ENCODE measurements at regions not wholly inside any gene's neighbourhood (a gene's known extent, or its start where the extent isn't known, plus 50 kb on each side); places are given as distances from the start of the nearest gene placed in this dataset.

DNA sequence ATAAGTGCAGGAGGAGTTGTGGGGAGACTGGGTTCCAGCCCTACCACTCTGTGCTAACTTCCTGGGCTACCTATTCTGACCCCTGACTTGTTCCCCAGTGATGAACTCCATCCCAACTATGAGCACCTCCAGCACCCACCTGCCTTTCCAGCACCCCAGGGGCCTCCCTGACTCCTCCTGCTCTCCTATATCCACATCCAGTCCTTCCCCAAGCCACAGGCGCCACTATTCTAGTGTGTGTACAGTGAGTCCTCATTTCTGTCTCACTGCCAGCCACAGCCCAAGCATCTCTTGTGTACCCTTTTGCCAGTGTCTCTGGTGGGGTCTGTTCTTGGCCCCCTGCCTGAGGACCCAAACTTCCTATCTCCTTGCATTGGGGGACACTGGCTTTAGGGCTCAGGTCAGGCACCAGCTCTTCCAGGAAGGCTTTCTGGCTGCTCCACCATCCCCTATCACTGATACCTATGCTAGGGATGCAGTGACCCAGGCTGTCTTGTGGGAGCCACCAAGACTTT is 145.2 kb downstream of the INHBB start:
- Histone ChIP-seq H3K9me3 (no peaks in the 10 kb centered on the region), H3K4me1 (no peaks in the 10 kb centered on the region), H3K36me3 (no peaks in the 10 kb centered on the region), H3K27ac (no peak overlapping the region), H3K27me3 (peaks cover 6% of the 10 kb centered on the region), H3K4me3 (no peak overlapping the region)
- WGBS, 2 donors (ENCODE audit: low coverage in 1 of 2), result no CpG with 5 or more reads among the region's 1 CpG
- no peak for TF ChIP-seq POLR2AphosphoS5 (IDR thresholded peaks at IDR 0.05)
- no peak for TF ChIP-seq EP300 (IDR thresholded peaks at IDR 0.05)
- no peak for ATAC-seq

DNA sequence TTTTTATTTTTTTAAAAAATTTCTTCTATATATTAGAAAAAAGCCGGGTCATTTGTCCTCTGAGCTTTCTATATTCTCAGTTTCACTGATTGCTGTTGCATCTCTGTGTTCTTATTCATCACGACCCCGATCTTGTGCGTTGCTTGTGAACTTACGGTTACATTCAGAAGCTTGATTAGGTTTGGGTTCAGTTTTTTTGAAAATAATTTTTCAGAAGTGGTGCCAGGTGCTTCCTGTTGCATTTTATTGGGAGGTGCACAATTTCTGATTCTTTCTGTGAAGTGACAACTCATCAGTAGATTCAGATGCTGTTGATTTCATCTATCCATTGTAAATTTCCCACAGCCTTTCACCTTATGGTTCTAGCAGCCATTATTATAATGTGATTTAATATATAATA is 147.3 kb downstream of the INHBB start:
- TF ChIP-seq EP300 (IDR thresholded peaks at IDR 0.05), result no peak
- TF ChIP-seq, protein P1, sequence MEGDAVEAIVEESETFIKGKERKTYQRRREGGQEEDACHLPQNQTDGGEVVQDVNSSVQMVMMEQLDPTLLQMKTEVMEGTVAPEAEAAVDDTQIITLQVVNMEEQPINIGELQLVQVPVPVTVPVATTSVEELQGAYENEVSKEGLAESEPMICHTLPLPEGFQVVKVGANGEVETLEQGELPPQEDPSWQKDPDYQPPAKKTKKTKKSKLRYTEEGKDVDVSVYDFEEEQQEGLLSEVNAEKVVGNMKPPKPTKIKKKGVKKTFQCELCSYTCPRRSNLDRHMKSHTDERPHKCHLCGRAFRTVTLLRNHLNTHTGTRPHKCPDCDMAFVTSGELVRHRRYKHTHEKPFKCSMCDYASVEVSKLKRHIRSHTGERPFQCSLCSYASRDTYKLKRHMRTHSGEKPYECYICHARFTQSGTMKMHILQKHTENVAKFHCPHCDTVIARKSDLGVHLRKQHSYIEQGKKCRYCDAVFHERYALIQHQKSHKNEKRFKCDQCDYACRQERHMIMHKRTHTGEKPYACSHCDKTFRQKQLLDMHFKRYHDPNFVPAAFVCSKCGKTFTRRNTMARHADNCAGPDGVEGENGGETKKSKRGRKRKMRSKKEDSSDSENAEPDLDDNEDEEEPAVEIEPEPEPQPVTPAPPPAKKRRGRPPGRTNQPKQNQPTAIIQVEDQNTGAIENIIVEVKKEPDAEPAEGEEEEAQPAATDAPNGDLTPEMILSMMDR (IDR thresholded peaks at IDR 0.05), result no peak
- TF ChIP-seq POLR2A (IDR thresholded peaks at IDR 0.05), result no peak
- TF ChIP-seq POLR2AphosphoS5 (IDR thresholded peaks at IDR 0.05), result no peak
- Histone ChIP-seq H3K4me1 (no peaks in the 10 kb centered on the region), H3K9me3 (no peaks in the 10 kb centered on the region), H3K36me3 (no peaks in the 10 kb centered on the region), H3K27ac (no peak overlapping the region), H3K4me3 (no peak overlapping the region), H3K27me3 (no peaks in the 10 kb centered on the region)
- 61 to 85% methylated on average over 5 of the region's 5 CpGs for WGBS, 2 donors (ENCODE audit: low coverage in 1 of 2)
- ATAC-seq, result no peak

DNA sequence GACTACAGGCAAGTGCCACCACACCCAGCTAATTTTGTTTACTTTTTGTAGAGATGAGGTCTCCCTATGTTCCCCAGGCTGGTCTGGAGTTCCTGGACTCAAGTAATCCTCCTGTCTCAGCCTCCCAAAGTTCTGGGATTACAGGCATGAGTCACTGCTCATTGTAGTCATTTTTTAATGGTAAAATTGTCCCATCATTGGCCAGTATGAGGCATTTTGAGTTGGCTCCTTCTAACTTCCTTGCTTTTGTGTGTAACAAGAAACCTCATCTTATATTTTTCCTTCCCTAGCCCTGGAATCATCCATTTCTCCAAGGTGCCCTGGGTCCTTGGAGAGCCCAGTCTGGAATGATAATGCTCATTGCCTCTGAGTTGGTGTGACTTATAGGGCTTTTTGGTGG is 148.5 kb downstream of the INHBB start:
- no peak for ATAC-seq
- H3K4me1 ChIP-seq, result no peaks in the 10 kb centered on the region
- no peaks in the 10 kb centered on the region for H3K27me3 ChIP-seq
- H3K36me3 ChIP-seq, result no peaks in the 10 kb centered on the region
- H3K9me3 ChIP-seq, result no peaks in the 10 kb centered on the region
- H3K4me3 ChIP-seq, result no peak overlapping the region
- TF ChIP-seq POLR2AphosphoS5 (IDR thresholded peaks at IDR 0.05), result no peak
- TF ChIP-seq POLR2A (IDR thresholded peaks at IDR 0.05), result no peak
- TF ChIP-seq, protein P1 (IDR thresholded peaks at IDR 0.05), result no peak
- TF ChIP-seq EP300 (IDR thresholded peaks at IDR 0.05), result no peak
- H3K27ac ChIP-seq, result no peak overlapping the region

DNA sequence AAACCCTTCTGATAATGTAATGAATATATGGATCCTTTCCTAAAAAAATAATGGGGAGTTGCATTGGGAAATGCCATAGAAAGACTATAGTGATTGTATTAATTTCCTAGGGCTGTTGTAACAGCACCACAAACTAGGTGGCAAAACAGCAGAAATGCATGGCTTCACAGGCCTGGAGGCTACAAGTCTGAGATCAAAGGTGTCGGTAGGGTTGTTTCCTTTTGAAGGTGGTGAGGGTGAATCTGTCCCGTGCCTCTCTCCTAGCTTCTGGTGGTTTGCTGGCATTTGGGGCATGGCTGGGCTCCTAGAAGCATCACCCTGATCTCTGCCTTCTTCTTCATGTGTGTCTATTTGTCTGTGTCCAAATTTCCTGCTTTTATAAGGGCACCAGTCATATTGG is 149.7 kb downstream of the INHBB start:
- Histone ChIP-seq H3K27me3 (no peaks in the 10 kb centered on the region), H3K27ac (no peak overlapping the region), H3K4me3 (no peak overlapping the region), H3K4me1 (no peaks in the 10 kb centered on the region), H3K9me3 (no peaks in the 10 kb centered on the region), H3K36me3 (no peaks in the 10 kb centered on the region)
- ATAC-seq, result no peak
- 60 to 86% methylated on average over 1 to 2 of the region's 2 CpGs for WGBS, 2 donors (ENCODE audit: low coverage in 1 of 2)
- TF ChIP-seq, protein P1 (IDR thresholded peaks at IDR 0.05), result no peak
- TF ChIP-seq POLR2A (IDR thresholded peaks at IDR 0.05) (no peak), EP300 (IDR thresholded peaks at IDR 0.05) (no peak), POLR2AphosphoS5 (IDR thresholded peaks at IDR 0.05) (no peak)

DNA sequence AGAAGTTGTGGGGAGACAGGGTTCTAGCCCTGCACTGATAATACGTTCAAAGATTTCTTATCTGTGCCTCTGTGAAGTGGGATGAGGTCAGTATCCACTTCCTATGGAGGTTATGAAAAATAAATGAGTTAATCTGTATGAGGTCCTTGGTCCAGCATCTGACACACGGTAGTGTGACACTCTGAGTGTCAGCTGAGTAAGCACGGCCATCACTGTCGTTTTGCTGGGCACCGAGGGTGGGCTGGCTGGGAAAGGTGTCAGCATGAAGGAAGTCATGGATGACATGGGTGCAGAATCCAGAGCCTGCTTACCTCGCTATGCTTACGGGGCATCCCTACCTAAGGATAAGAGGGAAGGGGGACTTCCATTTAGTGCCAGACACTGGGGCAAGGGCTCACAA is 150.3 kb downstream of the INHBB start:
- Histone ChIP-seq H3K27me3 (no peaks in the 10 kb centered on the region), H3K36me3 (no peaks in the 10 kb centered on the region), H3K27ac (no peak overlapping the region), H3K4me3 (no peak overlapping the region), H3K9me3 (no peaks in the 10 kb centered on the region), H3K4me1 (no peaks in the 10 kb centered on the region)
- 100% methylated on average over 1 of the region's 7 CpGs; no CpG with 5 or more reads in 1 of the 2 donors for WGBS, 2 donors (ENCODE audit: low coverage in 1 of 2)
- TF ChIP-seq EP300 (IDR thresholded peaks at IDR 0.05) (no peak), POLR2AphosphoS5 (IDR thresholded peaks at IDR 0.05) (no peak)
- TF ChIP-seq, protein P1 (IDR thresholded peaks at IDR 0.05), result no peak
- no peak for ATAC-seq

Measured in gastroesophageal sphincter (tissue), 4 donors.